ENCODE measurements at regions not wholly inside any gene's neighbourhood (a gene's known extent, or its start where the extent isn't known, plus 50 kb on each side); places are given as distances from the start of the nearest gene placed in this dataset.
"Not testable (repeated sequence)": the region's sequence is repeated elsewhere in the genome, so short reads cannot be mapped to it uniquely, and the experiment has no call there.

DNA sequence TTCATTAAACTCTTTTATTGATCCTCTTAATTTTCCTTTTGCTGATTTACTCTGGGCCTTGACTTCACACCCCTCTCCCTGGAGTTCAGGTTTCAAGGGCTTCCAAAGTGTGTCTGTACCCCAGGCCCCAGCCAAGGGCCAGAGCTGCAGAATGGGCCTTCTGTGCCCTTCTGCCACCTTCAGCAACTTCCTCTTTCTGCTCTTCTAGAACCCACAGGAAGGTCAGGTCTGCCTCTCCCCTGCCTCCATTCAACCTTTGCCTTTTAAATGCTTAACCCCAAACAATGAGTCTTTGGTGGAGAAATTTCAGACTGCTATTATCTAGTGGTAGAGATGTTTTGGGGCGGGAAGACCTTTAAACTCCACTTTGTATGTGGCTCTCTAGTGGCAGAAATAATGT is 63.1 kb downstream of the TSN start:
- DNase-seq (ENCODE audit: low spot score) = no peak

- no peak for DNase-seq (ENCODE audit: low spot score)
Measured at GRCh38 chr2:121819846-121820245, 64.4 kb downstream of the TSN start.

GRCh38 chr2:121821476-121822158 is 66.2 kb downstream of the TSN start:
- no peak for DNase-seq (ENCODE audit: low spot score)

DNA sequence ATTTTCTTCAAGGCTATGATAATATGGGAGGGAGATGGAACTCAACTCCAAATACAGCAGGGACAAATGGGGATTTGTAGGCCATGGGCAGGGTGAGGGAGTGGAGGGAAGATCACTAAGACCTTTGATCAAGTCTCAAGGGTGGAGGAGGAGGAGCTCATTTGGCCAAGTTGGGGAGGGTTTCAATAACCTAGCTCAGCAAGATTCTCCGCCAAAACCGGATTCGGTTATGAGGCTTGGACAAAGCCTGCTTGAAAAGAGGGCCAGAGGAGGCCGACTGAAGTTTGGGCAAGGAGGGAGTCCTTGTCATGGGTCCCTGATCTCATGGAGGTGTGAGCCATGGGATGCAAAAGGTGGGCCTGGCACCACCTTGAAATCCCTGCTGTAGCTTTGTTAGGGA is 68.8 kb downstream of the TSN start:
- no peak for DNase-seq (ENCODE audit: low spot score)

DNA sequence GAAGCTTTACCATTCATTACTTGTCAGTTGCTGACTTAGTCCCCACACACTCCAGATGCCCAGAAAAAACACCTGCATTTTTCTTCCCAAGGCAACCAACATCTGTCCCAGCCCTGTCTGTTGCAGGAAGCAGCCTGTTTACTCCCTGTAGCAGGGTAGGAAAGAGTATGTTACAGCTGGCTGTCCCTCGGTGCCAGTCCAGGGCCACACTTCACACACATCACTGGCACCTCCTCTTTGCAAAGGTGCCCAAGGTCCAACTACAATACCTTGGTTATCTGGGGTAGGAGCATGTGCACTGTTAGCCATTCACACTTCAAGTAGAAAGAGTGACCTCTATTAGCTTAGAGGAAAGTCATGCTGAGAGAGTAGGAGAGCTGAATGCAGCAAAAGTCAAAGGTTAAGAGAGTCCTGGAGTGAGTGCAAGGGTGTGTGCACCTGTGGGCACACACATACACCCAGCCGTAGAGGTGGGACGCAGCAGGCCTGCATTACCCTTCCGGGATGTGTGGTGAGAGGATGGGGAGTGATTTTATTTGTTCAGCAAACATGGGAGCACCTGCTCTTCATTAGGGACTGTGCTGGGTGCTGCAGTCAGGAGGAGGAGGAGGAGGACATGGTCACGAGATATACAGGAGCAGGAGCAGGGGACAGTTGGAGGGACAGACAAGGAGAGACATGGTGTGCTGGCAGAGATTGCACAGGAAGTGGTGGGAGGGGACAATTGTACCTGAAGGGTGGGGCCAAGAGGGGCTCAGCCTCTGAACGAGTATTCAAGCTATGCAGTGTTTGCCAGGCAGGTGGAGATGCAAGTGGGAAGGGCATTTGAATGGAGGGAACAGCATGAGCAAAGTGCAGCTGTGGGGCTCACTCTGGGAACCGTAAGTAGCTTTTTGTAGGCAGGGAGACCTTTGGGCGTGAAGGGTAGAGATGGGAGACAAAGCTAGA is 69.8 kb downstream of the TSN start:
- DNase-seq (ENCODE audit: low spot score) = no peak

GRCh38 chr2:121826036-121826435 is 70.6 kb downstream of the TSN start:
- DNase-seq (ENCODE audit: low spot score) = no peak

DNA sequence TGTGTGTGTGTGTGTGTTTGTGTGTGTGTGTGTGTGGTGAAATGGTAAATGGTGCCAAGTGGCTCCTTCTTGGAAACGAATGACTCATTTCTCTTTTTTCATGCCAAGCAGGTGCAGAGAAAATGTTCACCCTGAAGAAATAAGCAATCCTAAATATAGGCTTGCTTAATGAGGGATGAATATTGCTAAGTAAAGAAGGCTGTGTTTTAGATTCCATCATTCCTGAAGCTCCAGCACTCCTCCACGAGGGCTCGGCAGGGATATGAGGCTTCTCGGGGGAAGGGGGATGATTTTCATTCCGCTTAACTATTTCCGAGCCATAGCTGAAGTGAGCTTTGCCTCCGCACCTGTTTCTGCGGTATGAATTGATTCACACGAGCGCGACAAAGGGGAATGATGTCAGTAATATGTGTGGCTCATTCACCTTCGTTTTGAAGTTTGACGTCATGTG is 72.9 kb downstream of the TSN start:
- no peak for DNase-seq (ENCODE audit: low spot score)

GRCh38 chr2:121830809-121831208 is 75.4 kb downstream of the TSN start:
- peak; percentile 68 for DNase-seq (ENCODE audit: low spot score)

GRCh38 chr2:121831841-121832240 is 76.4 kb downstream of the TSN start:
- DNase-seq (ENCODE audit: low spot score) = no peak

GRCh38 chr2:121832412-121833357 is 77.2 kb downstream of the TSN start:
- DNase-seq (ENCODE audit: low spot score) = no peak

DNA sequence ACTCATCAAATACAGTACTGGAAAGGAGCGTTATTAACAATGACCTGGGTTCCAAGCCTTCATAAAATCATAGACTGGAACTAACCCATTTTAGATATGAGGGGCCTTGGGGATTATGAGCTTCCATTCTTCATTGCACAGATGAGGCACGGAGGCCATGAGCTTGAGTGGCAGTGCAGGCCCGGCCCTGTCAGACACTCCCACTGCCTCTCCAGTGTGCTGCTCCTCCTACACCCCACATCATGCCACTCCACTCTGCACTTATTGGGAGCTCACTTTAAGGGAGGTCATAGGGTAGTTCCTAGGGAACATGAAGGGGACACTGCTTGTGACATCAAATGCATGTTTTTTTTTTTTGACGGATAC is 77.9 kb downstream of the TSN start:
- DNase-seq (ENCODE audit: low spot score) = no peak

DNA sequence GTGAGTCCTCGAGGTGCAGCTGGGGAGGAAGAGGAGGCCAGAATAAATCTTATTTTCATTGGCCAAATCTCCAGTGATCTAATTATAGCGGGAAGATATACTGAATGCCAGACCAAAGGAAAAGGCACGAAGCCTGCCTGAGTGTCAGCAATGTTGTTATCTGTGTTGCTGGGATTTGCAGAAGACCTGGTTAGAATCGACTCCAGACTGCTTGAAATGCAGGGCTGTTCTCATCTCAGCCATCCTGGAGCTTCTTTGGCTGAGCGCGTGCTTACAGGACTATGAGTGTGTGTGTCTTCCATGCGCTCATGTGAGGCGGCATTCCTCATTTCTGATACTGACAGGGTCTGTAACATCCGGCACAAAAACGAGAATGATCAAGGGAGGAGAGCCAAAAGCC is 81.2 kb downstream of the TSN start:
- no peak for DNase-seq (ENCODE audit: low spot score)

DNA sequence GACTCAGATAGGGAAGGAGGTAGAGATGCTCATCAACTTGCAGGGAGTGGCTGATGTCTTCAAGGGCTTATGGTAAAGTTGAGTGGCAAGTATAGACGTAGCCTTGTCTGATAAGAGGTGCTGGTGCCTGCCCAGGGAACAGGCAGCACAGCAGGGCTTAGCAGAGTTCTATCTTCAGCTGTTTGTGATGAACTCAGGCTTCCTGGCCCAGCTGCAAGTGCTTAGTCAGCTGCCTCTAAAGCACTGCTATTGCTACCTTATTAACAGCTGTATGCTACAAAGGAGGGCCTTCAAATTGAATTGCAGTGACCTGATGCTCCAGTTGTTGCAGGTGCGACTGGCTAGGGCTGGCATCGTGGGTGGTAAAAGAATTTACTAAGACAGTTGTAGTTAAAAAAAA is 82.1 kb downstream of the TSN start:
- DNase-seq (ENCODE audit: low spot score) = no peak

- no peak for DNase-seq (ENCODE audit: low spot score)
Measured at GRCh38 chr2:121838551-121838950, 83.1 kb downstream of the TSN start.

DNA sequence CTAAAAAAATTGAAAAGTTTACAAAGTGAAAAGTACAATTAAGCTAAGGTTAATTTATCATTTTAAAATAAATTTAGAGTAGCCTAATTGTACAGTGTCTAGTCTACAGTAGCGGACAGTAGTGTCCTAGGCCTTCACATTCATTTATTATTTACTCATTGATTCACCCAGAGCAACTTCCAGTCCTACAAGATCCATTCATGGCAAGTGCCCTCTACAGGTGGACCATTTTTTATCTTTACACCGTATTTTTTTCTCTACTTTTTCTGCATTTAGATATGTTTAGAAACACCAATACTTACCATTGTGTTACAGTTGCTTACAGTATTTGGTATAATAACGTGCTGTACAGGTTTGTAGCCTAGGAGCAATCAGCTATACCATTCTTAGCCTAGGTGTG is 84.1 kb downstream of the TSN start:
- no peak for DNase-seq (ENCODE audit: low spot score)

DNA sequence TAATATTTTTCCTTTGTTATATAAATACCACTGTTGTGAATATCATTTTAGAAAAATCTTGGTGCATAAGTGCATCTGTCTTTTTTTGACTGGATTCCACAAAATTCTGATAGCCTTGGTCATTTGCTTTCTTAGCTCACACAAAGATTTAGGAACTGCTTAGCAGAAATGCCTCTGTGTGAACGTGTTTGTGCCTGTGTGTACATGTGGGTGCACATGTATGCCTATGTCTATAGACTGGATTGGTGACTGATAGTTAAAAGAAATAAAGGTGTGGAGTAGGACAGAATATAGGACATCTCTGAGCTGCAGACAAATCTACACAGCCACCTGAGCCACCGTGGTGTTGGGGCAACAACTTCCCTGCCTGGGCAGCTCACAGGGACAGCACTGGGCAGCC is 93.8 kb downstream of the TSN start:
- DNase-seq (ENCODE audit: low spot score) = no peak

DNA sequence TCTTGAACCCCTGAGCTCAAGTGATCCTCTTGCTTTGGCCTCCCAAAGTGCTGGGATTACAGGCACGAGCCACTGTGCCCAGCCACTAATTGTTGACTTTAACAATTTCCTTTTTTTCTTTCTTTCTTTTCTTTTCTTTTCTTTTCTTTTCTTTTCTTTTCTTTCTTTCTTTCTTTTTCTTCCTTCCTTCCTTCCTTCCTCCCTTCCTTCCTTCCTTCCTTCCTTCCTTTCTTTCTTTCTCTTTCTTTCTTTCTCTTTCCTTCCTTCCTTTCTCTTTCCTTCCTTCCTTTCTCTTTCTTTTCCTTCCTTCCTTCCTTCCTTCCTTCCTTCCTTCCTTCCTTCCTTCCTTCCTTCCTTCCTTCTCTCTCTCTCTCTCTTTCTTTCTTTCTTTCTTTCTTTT is 97.7 kb downstream of the TSN start:
- not testable (repeated sequence) for DNase-seq (ENCODE audit: low spot score)

DNA sequence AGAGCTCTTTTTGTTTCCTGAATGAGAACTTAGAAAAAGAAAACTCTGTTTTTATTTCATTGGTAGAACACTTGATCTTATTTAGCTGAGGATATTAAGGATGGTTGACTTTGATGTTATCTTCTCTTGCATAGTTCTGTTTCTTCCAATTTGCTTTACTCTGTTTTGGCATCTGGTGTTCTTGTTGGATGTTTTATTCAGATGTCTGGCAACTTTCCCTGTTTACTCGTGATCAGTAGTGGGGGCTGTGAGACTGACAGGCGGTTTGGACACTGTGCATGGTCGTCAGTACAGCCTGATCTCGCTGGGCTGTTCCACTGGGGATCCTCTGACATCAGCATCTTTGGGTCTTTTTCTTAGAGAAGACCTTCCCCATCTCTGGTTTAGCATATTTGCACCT is 100.1 kb downstream of the TSN start:
- no peak for DNase-seq (ENCODE audit: low spot score)

GRCh38 chr2:121856360-121856759 is 100.9 kb downstream of the TSN start:
- DNase-seq (ENCODE audit: low spot score) = no peak

GRCh38 chr2:121858369-121858768 is 102.9 kb downstream of the TSN start:
- DNase-seq (ENCODE audit: low spot score) = no peak

DNA sequence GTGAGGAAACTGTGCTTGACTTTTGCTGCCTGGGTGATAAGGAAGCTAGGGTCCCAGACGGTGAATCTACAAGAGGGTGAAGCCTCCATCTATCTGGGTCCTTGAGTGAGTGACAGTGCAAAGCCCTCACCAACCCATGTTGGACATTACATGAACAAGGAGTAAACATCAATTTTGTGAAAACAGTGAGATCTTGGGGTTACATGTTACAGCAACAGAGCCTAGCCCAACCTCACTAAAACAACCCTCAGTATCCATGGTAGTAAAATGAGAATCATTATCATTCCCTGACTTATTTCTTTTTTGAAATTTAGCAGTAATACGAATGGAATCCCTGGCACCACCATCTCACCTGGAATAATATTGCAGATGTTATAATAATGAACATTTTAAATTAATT is 103.4 kb downstream of the TSN start:
- DNase-seq (ENCODE audit: low spot score) = no peak

DNA sequence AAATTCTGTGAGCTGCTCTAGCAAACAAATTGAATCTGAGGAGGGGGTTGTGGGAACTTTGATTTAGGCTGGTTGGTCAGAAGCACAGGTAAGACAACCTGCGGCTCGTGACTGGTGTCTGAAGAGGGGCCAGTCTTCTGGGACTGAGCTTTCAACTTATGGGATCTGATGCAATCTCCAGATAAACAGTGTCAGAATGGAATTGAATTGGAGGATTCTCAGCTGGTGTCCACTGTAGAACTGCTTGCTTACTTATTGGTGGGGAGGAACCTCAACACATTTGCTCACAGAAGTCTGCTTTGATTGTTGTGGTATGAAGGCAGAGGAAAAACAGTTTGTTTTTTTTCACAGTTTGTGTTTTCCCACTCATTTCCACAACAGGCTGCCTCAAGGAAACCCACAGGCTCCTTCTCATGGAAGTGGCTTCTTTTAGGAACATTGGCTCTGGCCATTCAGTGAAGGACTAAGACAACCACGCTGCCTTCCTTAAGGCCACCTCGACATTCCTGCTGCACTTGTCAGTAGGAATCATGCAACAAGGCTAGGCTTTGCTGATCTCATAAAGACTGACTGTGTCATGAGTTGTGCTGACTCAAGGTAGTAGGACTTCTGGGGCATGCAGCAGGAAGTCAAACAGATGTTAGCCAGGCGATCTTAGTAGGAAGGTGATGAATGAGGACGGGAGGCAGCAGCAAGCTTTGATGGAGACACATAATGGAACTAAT is 104.7 kb downstream of the TSN start:
- DNase-seq (ENCODE audit: low spot score) = peak; percentile 41

Data from SW480 (cell line).